Spleen (tissue), 11 donors: ENCODE measurements at regions not wholly inside any gene's neighbourhood (a gene's known extent, or its start where the extent isn't known, plus 50 kb on each side); places are given as distances from the start of the nearest gene placed in this dataset.

Experiments used
- DNase-seq: peaks from one replicate; pipeline ENCODE4 v3.0.0-alpha.2; 2020
- H3K27ac ChIP-seq, 8 donors: fragments of 200-600 bp; sonication (generic) in 7 of 8; 1 replicate in 4 of 8; 2 replicates in 4 of 8; pipeline versions ENCODE4 v1.5.0 to v1.8.0; 2016 to 2021; ENCODE audit warnings: inconsistent platforms in 4 of 8, mild to moderate bottlenecking in 4 of 8, moderate library complexity in 1 of 8
- H3K27me3 ChIP-seq, 7 donors: fragments of 200-600 bp; sonication (generic) in 6 of 7; replicated peaks in 1 of 7; 1 replicate in 4 of 7; 2 replicates in 3 of 7; pipeline versions ENCODE4 v1.5.0 to v1.8.0; 2016 to 2021; ENCODE audit warnings: inconsistent platforms in 3 of 7, mild to moderate bottlenecking in 1 of 7
- H3K36me3 ChIP-seq, 6 donors: fragments of 200-600 bp; sonication (generic) in 5 of 6; 1 replicate in 4 of 6; 2 replicates in 2 of 6; pipeline versions ENCODE4 v1.5.0 to v1.8.0; 2016 to 2021; ENCODE audit warnings: inconsistent platforms in 2 of 6
- H3K4me1 ChIP-seq, 6 donors: fragments of 200-600 bp; sonication (generic) in 5 of 6; 1 replicate in 3 of 6; 2 replicates in 3 of 6; pipeline versions ENCODE4 v1.5.0 to v1.8.0; 2016 to 2021; ENCODE audit warnings: inconsistent platforms in 3 of 6
- H3K4me3 ChIP-seq, 8 donors: fragments of 200-600 bp; sonication (generic) in 7 of 8; 1 replicate in 4 of 8; 2 replicates in 4 of 8; pipeline versions ENCODE4 v1.5.0 to v1.8.0; 2016 to 2021; ENCODE audit warnings: inconsistent platforms in 4 of 8, mild to moderate bottlenecking in 4 of 8, moderate library complexity in 2 of 8
- H3K9me3 ChIP-seq, 8 donors: fragments of 200-600 bp; sonication (generic) in 7 of 8; 1 replicate in 4 of 8; 2 replicates in 4 of 8; pipeline versions ENCODE4 v1.5.0 to v1.8.0; 2016 to 2021; ENCODE audit warnings: inconsistent platforms in 4 of 8
- POLR2A ChIP-seq, 3 donors: fragments of 450-650 bp; IDR thresholded peaks; one replicate each; pipeline ENCODE4 v1.5.1; 2017; ENCODE audit warnings: antibody characterized with exemption in 3 of 3, mild to moderate bottlenecking in 1 of 3
- POLR2AphosphoS5 ChIP-seq, 3 donors: sonication (generic); formaldehyde crosslinking; IDR thresholded peaks; one replicate each; pipeline ENCODE4 v1.5.1; 2017; ENCODE audit warnings: antibody characterized with exemption in 3 of 3
- WGBS, 5 donors: extraction: QIAGEN DNeasy Blood & Tissue Kit in 3 of 5; methylation state at CpG; one replicate each; pipeline versions ENCODE4 v1.1.5 to v1.1.7; 2013 to 2018; 5-methylcytosine and 5-hydroxymethylcytosine counted together
- intact Hi-C: fragments of 100-400 bp; cut with DNase I; formaldehyde crosslinking; loops from one replicate; pipeline ENCODE4 v1.15.0; 2023; ENCODE audit warnings: low total_unique reads
- TF ChIP-seq, protein P1 (sequence below), 11 experiments: fragments of 200-600 bp in 7 of 11; fragments of 450-650 bp in 4 of 11; sonication (generic) in 4 of 11; IDR thresholded peaks in 8 of 11; conservative IDR thresholded peaks in 3 of 11; 1 replicate in 7 of 11; 2 replicates in 4 of 11; pipeline versions ENCODE4 v1.4.0 to v1.8.0; 2016 to 2021; ENCODE audit warnings: antibody characterized with exemption in 11 of 11, inconsistent platforms in 4 of 11, mild to moderate bottlenecking in 1 of 11
- donor health status: healthy with polysubstance abuse.
- donor health status: DM: no; HTN: no; CAD: no; lungs with moderate emphysema.
- donor health status: DM: no; HTN: no; CAD: no.
- donor health status: Bipolar disorder and iron deficiency.
- donor health status: healthy.
- donor health status: DM: no; HTN: no; CAD: no.
- donor health status: DM: yes; HTN: yes; CAD: no.

DNA sequence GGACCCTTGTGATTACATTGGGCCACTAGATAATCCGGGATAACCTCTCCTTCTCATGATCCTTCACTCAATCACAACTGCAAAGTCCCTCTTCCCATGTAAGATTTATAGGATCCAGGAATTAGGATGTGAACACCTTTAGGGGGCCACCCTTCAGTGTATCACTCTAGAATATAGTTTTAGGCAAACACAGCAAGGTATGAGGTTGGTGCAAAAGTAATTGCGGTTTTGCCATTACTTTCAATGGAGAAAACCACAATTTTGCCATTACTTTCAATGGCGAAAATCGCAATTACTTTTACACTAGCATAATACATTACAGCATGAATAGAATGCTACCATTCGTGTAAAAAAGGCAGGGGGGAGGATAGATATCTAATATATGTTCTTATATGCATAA, 104.0 kb downstream of the BAMBI start:
- DNase-seq = no peak
- WGBS, 5 donors = 82 to 94% (median 88%) methylated on average over 5 of the region's 5 CpGs
- intact Hi-C loops = no loop called here

DNA sequence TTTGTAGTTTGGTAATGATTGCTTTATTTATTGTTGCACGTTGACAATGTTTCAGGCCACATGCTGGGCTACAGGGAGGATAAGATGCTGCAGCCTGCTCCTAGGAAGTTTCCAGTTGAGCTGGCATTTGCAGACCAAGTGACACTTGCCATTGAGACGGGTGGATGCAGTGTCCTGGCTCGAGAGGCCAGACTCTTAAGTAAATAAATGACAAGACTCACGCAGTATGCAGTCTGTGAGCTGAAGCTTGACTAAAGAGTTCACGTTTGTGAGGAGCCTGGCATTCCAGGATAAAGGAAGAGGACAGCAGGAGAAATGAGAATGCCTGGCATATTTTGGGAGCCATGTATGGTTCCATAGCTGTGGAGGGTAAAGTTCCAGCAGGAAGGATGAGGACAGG, 105.8 kb downstream of the BAMBI start:
- H3K27me3 ChIP-seq = peaks cover 0 to 9% (median 0%) of the 10 kb centered on the region in 7 donors
- no peak for DNase-seq
- H3K27ac ChIP-seq = no peak overlapping the region
- 80 to 85% (median 82%) methylated on average over 5 of the region's 5 CpGs for WGBS, 5 donors
- no peaks in the 10 kb centered on the region for H3K4me1 ChIP-seq
- no peaks in the 10 kb centered on the region for H3K9me3 ChIP-seq
- no peaks in the 10 kb centered on the region for H3K36me3 ChIP-seq
- no peak overlapping the region for H3K4me3 ChIP-seq
- intact Hi-C loops = no loop called here
- no peak for TF ChIP-seq POLR2AphosphoS5 (IDR thresholded peaks at IDR 0.05)
- TF ChIP-seq POLR2A (IDR thresholded peaks at IDR 0.05) = no peak
- TF ChIP-seq, protein P1, sequence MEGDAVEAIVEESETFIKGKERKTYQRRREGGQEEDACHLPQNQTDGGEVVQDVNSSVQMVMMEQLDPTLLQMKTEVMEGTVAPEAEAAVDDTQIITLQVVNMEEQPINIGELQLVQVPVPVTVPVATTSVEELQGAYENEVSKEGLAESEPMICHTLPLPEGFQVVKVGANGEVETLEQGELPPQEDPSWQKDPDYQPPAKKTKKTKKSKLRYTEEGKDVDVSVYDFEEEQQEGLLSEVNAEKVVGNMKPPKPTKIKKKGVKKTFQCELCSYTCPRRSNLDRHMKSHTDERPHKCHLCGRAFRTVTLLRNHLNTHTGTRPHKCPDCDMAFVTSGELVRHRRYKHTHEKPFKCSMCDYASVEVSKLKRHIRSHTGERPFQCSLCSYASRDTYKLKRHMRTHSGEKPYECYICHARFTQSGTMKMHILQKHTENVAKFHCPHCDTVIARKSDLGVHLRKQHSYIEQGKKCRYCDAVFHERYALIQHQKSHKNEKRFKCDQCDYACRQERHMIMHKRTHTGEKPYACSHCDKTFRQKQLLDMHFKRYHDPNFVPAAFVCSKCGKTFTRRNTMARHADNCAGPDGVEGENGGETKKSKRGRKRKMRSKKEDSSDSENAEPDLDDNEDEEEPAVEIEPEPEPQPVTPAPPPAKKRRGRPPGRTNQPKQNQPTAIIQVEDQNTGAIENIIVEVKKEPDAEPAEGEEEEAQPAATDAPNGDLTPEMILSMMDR (IDR thresholded peaks at IDR 0.05 in 8 of 11, conservative IDR thresholded peaks at IDR 0.05 in 3 of 11) = no peak

More for the DNA sequence above, 104.0 kb downstream of the BAMBI start:
- TF ChIP-seq POLR2AphosphoS5 (IDR thresholded peaks at IDR 0.05) = no peak
- TF ChIP-seq, protein P1 (IDR thresholded peaks at IDR 0.05 in 8 of 11, conservative IDR thresholded peaks at IDR 0.05 in 3 of 11) = no peak
- no peak for TF ChIP-seq POLR2A (IDR thresholded peaks at IDR 0.05)
- no peak overlapping the region for H3K4me3 ChIP-seq
- H3K36me3 ChIP-seq = no peaks in the 10 kb centered on the region
- peaks cover 0 to under 1% (median 0%) of the 10 kb centered on the region in 7 donors for H3K27me3 ChIP-seq
- no peaks in the 10 kb centered on the region for H3K4me1 ChIP-seq
- no peaks in the 10 kb centered on the region for H3K9me3 ChIP-seq
- H3K27ac ChIP-seq = no peak overlapping the region

DNA sequence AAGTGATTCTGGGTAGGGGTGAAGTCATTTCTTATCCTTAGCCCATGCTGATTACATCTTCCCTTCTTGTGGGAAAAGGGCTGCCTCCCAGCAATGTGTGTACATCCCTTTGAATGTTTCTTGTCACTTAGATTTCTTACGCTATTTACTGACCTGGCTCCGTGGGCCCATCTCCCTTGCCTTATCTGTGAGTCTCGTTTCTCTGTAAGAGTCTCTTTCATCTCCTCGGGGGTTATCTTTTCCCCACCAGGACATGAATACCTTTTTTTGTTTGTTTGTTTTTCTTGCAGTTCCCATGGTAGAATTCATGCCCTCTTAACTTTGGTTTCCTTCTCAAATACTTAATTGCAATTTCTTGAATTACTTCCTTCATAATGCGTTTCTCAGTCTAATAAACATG, 107.7 kb downstream of the BAMBI start:
- intact Hi-C loops = no loop called here

DNA sequence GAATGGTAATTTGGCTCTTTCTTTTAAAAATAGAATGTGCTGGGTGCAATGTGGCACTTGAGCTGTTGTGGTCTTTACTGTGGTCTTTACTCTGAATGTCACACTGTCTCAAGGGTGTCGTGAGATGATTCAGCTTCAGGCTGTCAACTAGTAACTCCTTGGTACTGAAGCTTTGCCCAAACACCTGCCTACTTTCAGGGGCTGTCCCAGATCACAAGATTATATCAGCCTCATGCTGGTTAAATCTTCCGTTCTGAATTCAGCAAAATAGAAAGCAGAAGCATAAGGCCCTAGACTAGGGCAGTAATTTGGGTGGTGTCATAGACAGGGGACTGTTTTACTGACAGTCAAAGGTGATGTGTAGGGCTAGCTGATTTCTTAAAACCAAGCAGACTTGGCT, 110.9 kb downstream of the BAMBI start:
- no peak for DNase-seq

More for the DNA sequence above, 107.7 kb downstream of the BAMBI start:
- 61 to 81% (median 75%) methylated on average over 5 of the region's 5 CpGs for WGBS, 5 donors
- TF ChIP-seq POLR2A (IDR thresholded peaks at IDR 0.05) (no peak), POLR2AphosphoS5 (IDR thresholded peaks at IDR 0.05) (no peak)
- TF ChIP-seq, protein P1 (IDR thresholded peaks at IDR 0.05 in 8 of 11, conservative IDR thresholded peaks at IDR 0.05 in 3 of 11) = no peak
- H3K4me3 ChIP-seq = no peak overlapping the region
- H3K4me1 ChIP-seq = no peaks in the 10 kb centered on the region
- peaks cover 0 to 17% (median 0%) of the 10 kb centered on the region in 7 donors for H3K27me3 ChIP-seq
- no peak for DNase-seq
- no peaks in the 10 kb centered on the region for H3K36me3 ChIP-seq
- H3K9me3 ChIP-seq = no peaks in the 10 kb centered on the region
- no peak overlapping the region for H3K27ac ChIP-seq

More for the DNA sequence above, 110.9 kb downstream of the BAMBI start:
- H3K27me3 ChIP-seq = peaks cover 0 to 17% (median 0%) of the 10 kb centered on the region in 7 donors
- TF ChIP-seq POLR2AphosphoS5 (IDR thresholded peaks at IDR 0.05) = no peak
- TF ChIP-seq, protein P1 (IDR thresholded peaks at IDR 0.05 in 8 of 11, conservative IDR thresholded peaks at IDR 0.05 in 3 of 11) = no peak
- no peak for TF ChIP-seq POLR2A (IDR thresholded peaks at IDR 0.05)
- 59 to 72% (median 64%) methylated on average over 2 of the region's 2 CpGs for WGBS, 5 donors
- no peaks in the 10 kb centered on the region for H3K36me3 ChIP-seq
- H3K9me3 ChIP-seq = no peaks in the 10 kb centered on the region
- H3K4me3 ChIP-seq = no peak overlapping the region
- H3K4me1 ChIP-seq = no peaks in the 10 kb centered on the region
- intact Hi-C loops = no loop called here
- H3K27ac ChIP-seq = no peak overlapping the region
